H1 (cell line): ENCODE measurements at regions not wholly inside any gene's neighbourhood (a gene's known extent, or its start where the extent isn't known, plus 50 kb on each side); places are given as distances from the start of the nearest gene placed in this dataset.

ENCODE experiments used
- CTCF ChIA-PET: fragments of 300-600 bp; sonication (Branson Sonifier 250); formaldehyde crosslinking; loops from one replicate; lab custom pipeline; 2021; ENCODE audit not compliant: partially characterized antibody; lab: Charles Lee
- POLR2A ChIA-PET: fragments of 300-600 bp; sonication (Branson Sonifier 250); formaldehyde crosslinking; loops from one replicate; lab custom pipeline; 2021; ENCODE audit warnings: inconsistent platforms; ENCODE audit not compliant: partially characterized antibody; lab: Charles Lee
- DNase-seq, 2 experiments: peaks; one replicate each; pipeline versions ENCODE4 v3.0.0 to v3.0.0-alpha.2; 2010 to 2022; ENCODE audit warnings: low spot score in 2 of 2, low read depth in 1 of 2, mixed read lengths in 1 of 2
- FAIRE-seq: peaks from 2 replicates; lab custom pipeline; 2011; peaks lifted over from hg19 to GRCh38; lab: Jason Lieb, UNC
- H2AFZ ChIP-seq: 2 replicates; pipeline ENCODE4 v1.8.1; 2012; ENCODE audit warnings: low read length, inconsistent platforms
- H2AK5ac ChIP-seq: 2 replicates; pipeline ENCODE4 v1.6.1; 2013; ENCODE audit warnings: low read depth, low read length
- H2BK120ac ChIP-seq: replicated peaks from 2 replicates; pipeline ENCODE3; 2013; ENCODE audit warnings: low read depth, low read length, inconsistent platforms
- H2BK12ac ChIP-seq: 2 replicates; pipeline ENCODE4 v1.6.1; 2013; ENCODE audit warnings: low read depth, low read length
- H2BK15ac ChIP-seq: 2 replicates; pipeline ENCODE4 v1.6.1; 2013; ENCODE audit warnings: low read length
- H2BK20ac ChIP-seq: 2 replicates; pipeline ENCODE4 v1.6.1; 2013; ENCODE audit warnings: low read length
- H2BK5ac ChIP-seq: 2 replicates; pipeline ENCODE4 v1.6.1; 2013; ENCODE audit warnings: low read depth, low read length
- H3K14ac ChIP-seq: 2 replicates; pipeline ENCODE4 v1.6.1; 2013; ENCODE audit warnings: inconsistent platforms; ENCODE audit not compliant: insufficient read length
- H3K18ac ChIP-seq: 2 replicates; pipeline ENCODE4 v1.6.1; 2013; ENCODE audit warnings: low read length; ENCODE audit errors: extremely low read depth
- H3K23ac ChIP-seq: 2 replicates; pipeline ENCODE4 v1.6.1; 2013; ENCODE audit warnings: inconsistent platforms; ENCODE audit not compliant: insufficient read length
- H3K23me2 ChIP-seq: 2 replicates; pipeline ENCODE4 v1.6.1; 2013; ENCODE audit warnings: low read depth, low read length
- H3K27ac ChIP-seq: 2 replicates; pipeline ENCODE4 v1.6.1; 2011; ENCODE audit warnings: low read depth, low read length, inconsistent platforms
- H3K27me3 ChIP-seq, 4 experiments: replicated peaks in 1 of 4; 1 replicate in 1 of 4; 2 replicates in 3 of 4; pipeline versions ENCODE4 v1.6.1 to v1.8.1; 2011 to 2013; ENCODE audit warnings: low read length in 3 of 4, mild to moderate bottlenecking in 3 of 4, inconsistent platforms in 2 of 4, mixed read lengths in 2 of 4, moderate library complexity in 1 of 4; ENCODE audit not compliant: control insufficient read depth in 3 of 4, insufficient read depth in 3 of 4; ENCODE audit errors: extremely low read depth in 1 of 4
- H3K36me3 ChIP-seq, 4 experiments: 2 replicates each; pipeline versions ENCODE4 v1.6.1 to v1.8.1; 2011 to 2013; ENCODE audit warnings: mild to moderate bottlenecking in 4 of 4, low read length in 3 of 4, moderate library complexity in 2 of 4, control low read depth in 1 of 4, inconsistent platforms in 1 of 4; ENCODE audit not compliant: insufficient read depth in 4 of 4, control insufficient read depth in 2 of 4
- H3K4ac ChIP-seq: replicated peaks from 2 replicates; pipeline ENCODE3; 2013; ENCODE audit warnings: low read length, low read depth, mixed read lengths, inconsistent platforms; ENCODE audit not compliant: insufficient read length
- H3K4me1 ChIP-seq, 4 experiments: replicated peaks in 1 of 4; 1 replicate in 1 of 4; 2 replicates in 3 of 4; pipeline versions ENCODE4 v1.6.1 to v1.8.1; 2011 to 2013; ENCODE audit warnings: low read length in 3 of 4, inconsistent platforms in 2 of 4, mixed read lengths in 1 of 4; ENCODE audit not compliant: insufficient read depth in 4 of 4, control insufficient read depth in 3 of 4
- H3K4me2 ChIP-seq, 2 experiments: 2 replicates each; pipeline versions ENCODE4 v1.6.1 to v1.8.1; 2011 to 2013; ENCODE audit warnings: low read depth in 2 of 2, low read length in 2 of 2, control low read depth in 1 of 2, inconsistent platforms in 1 of 2, mild to moderate bottlenecking in 1 of 2; ENCODE audit not compliant: insufficient read depth in 1 of 2
- H3K4me3 ChIP-seq, 4 experiments: fragments of 200-600, 300-600 bp in 1 of 4; sonication (generic), shearing (Covaris generic), sonication (Bioruptor Twin) in 1 of 4; 2 replicates each; pipeline versions ENCODE4 v1.5.1 to v1.8.1; 2011 to 2016; ENCODE audit warnings: low read length in 4 of 4, low read depth in 3 of 4, control low read depth in 2 of 4, inconsistent platforms in 2 of 4, mild to moderate bottlenecking in 2 of 4, mixed read lengths in 1 of 4, moderate library complexity in 1 of 4; ENCODE audit not compliant: insufficient read depth in 2 of 4; ENCODE audit errors: extremely low read depth in 1 of 4
- H3K56ac ChIP-seq: replicated peaks from 2 replicates; pipeline ENCODE3; 2013; ENCODE audit warnings: low read depth, mild to moderate bottlenecking, mixed read lengths, low read length, inconsistent platforms; ENCODE audit not compliant: insufficient read length
- H3K79me1 ChIP-seq: 2 replicates; pipeline ENCODE4 v1.6.1; 2013; ENCODE audit warnings: low read depth, low read length, control low read depth
- H3K79me2 ChIP-seq, 2 experiments: 2 replicates each; pipeline versions ENCODE4 v1.6.1 to v1.8.1; 2012 to 2013; ENCODE audit warnings: low read length in 2 of 2, mild to moderate bottlenecking in 2 of 2, inconsistent platforms in 1 of 2; ENCODE audit not compliant: insufficient read depth in 2 of 2, control insufficient read depth in 1 of 2
- H3K9ac ChIP-seq, 4 experiments: replicated peaks in 1 of 4; 1 replicate in 1 of 4; 2 replicates in 3 of 4; pipeline versions ENCODE4 v1.6.1 to v1.8.1; 2011 to 2013; ENCODE audit warnings: low read depth in 3 of 4, low read length in 3 of 4, control low read depth in 2 of 4, mild to moderate bottlenecking in 2 of 4, moderate library complexity in 2 of 4, inconsistent platforms in 1 of 4; ENCODE audit errors: extremely low read depth in 1 of 4
- H3K9me3 ChIP-seq, 2 experiments: 2 replicates each; pipeline versions ENCODE4 v1.6.1 to v1.8.1; 2012 to 2013; ENCODE audit warnings: mild to moderate bottlenecking in 2 of 2, moderate library complexity in 2 of 2, control low read depth in 1 of 2, inconsistent platforms in 1 of 2, low read depth in 1 of 2, low read length in 1 of 2, mixed read lengths in 1 of 2; ENCODE audit not compliant: insufficient read depth in 2 of 2
- H4K20me1 ChIP-seq, 2 experiments: replicated peaks in 1 of 2; 2 replicates each; pipeline versions ENCODE3 to v1.8.1; 2011 to 2013; ENCODE audit warnings: inconsistent platforms in 2 of 2, low read length in 2 of 2, mild to moderate bottlenecking in 1 of 2; ENCODE audit not compliant: insufficient read depth in 2 of 2, control insufficient read depth in 1 of 2
- H4K5ac ChIP-seq: 2 replicates; pipeline ENCODE4 v1.6.1; 2013; ENCODE audit warnings: low read length, low read depth, mixed read lengths, inconsistent platforms; ENCODE audit not compliant: insufficient read length
- H4K8ac ChIP-seq: 2 replicates; pipeline ENCODE4 v1.8.0; 2013; ENCODE audit warnings: mild to moderate bottlenecking, moderate library complexity, low read length, inconsistent platforms; ENCODE audit not compliant: insufficient read depth; ENCODE audit errors: extremely low read depth
- H4K91ac ChIP-seq: replicated peaks from 2 replicates; pipeline ENCODE3; 2013; ENCODE audit warnings: low read length, mixed read lengths, inconsistent platforms; ENCODE audit not compliant: insufficient read length
- JUN ChIP-seq: IDR thresholded peaks from 2 replicates; pipeline ENCODE4 v1.6.1; 2011; ENCODE audit warnings: low read depth, mild to moderate bottlenecking, improper control_type of control experiment, low read length
- MAFK ChIP-seq: IDR thresholded peaks from 2 replicates; pipeline ENCODE4 v1.6.1; 2012; ENCODE audit warnings: low read depth, mild to moderate bottlenecking, improper control_type of control experiment, low read length
- POU5F1 ChIP-seq: IDR thresholded peaks from 2 replicates; pipeline ENCODE4 v1.6.1; 2011; ENCODE audit warnings: low read depth, mild to moderate bottlenecking, low read length, moderate library complexity
- TBP ChIP-seq: IDR thresholded peaks from 2 replicates; pipeline ENCODE4 v1.6.1; 2011; ENCODE audit warnings: low read depth, low read length, improper control_type of control experiment
- TCF12 ChIP-seq: IDR thresholded peaks from 2 replicates; pipeline ENCODE4 v1.6.1; 2011; ENCODE audit warnings: low read depth, mild to moderate bottlenecking, low read length
- TEAD4 ChIP-seq: IDR thresholded peaks from 2 replicates; pipeline ENCODE4 v1.6.1; 2012; ENCODE audit warnings: low read depth, low read length, inconsistent platforms, mixed read lengths
- WGBS, 2 experiments: shearing (Covaris generic) in 1 of 2; methylation state at CpG; one replicate each; pipeline versions ENCODE4 v1.1.6 to v1.1.7; 2013 to 2015; ENCODE audit warnings: low lambda C conversion rate in 2 of 2, mixed read lengths in 2 of 2, inconsistent platforms in 1 of 2, low coverage in 1 of 2, missing lambda C conversion rate in 1 of 2; ENCODE audit not compliant: insufficient replicate concordance in 2 of 2, insufficient coverage in 1 of 2, insufficient read length in 1 of 2; ENCODE audit errors: extremely low coverage in 1 of 2, missing lambda C conversion rate in 1 of 2; 5-methylcytosine and 5-hydroxymethylcytosine counted together

GRCh38 chr5:113660206-113660605, 146.7 kb downstream of the YTHDC2 start:
- no peak overlapping the region for H3K14ac ChIP-seq
- no peak overlapping the region for H4K8ac ChIP-seq
- ChIA-PET POLR2A (no interaction called here), CTCF (interaction anchor here (1.3 to 8.2 kb wide), 3 partner anchors 19 to 47 kb away, joined by 5 to 77 read pairs (median 8); no protein-coding TSS in a partner anchor)
- no peaks in the 10 kb centered on the region for H3K79me1 ChIP-seq
- no peak overlapping the region for H2BK120ac ChIP-seq
- no peak overlapping the region for H3K27ac ChIP-seq
- H4K20me1 ChIP-seq: no peaks in the 10 kb centered on the region
- DNase-seq: no peak
- no peaks in the 10 kb centered on the region for H3K36me3 ChIP-seq
- WGBS, 2 experiments: 80% methylated on average over 3 of the region's 3 CpGs; no CpG with 5 or more reads in 1 of the 2 experiments
- H3K23me2 ChIP-seq: no peaks in the 10 kb centered on the region
- H3K27me3 ChIP-seq: no peaks in the 10 kb centered on the region
- H3K23ac ChIP-seq: no peak overlapping the region
- peak overlapping the region; percentile 76; the same call in 1 of the 2 replicates for H2AFZ ChIP-seq
- TF ChIP-seq JUN (no peak), MAFK (no peak), TBP (no peak), TEAD4 (no peak), POU5F1 (no peak), TCF12 (no peak)
- TF ChIP-seq, all 59 proteins: peak for 0
- no peak for FAIRE-seq
- Histone ChIP-seq H3K79me2 (no peaks in the 10 kb centered on the region), H3K9me3 (no peaks in the 10 kb centered on the region), H4K91ac (no peak overlapping the region), H2BK20ac (no peak overlapping the region), H2BK12ac (no peak overlapping the region), H3K4me3 (no peak overlapping the region), H3K4me2 (no peak overlapping the region), H3K4ac (no peak overlapping the region), H4K5ac (no peak overlapping the region), H2AK5ac (no peak overlapping the region), H2BK5ac (no peak overlapping the region), H3K4me1 (no peaks in the 10 kb centered on the region; a peak in 1 of 7 replicates), H3K56ac (no peak overlapping the region), H3K9ac (no peak overlapping the region), H2BK15ac (no peak overlapping the region), H3K18ac (no peak overlapping the region)
